GM12873 (cell line): ENCODE measurements at regions not wholly inside any gene's neighbourhood (a gene's known extent, or its start where the extent isn't known, plus 50 kb on each side); places are given as distances from the start of the nearest gene placed in this dataset.

Experiments used
- TF ChIP-seq, protein P1 (sequence below): IDR thresholded peaks from 2 replicates; pipeline ENCODE4 v1.5.1; 2012; ENCODE audit warnings: low read depth, mild to moderate bottlenecking, moderate library complexity, low read length, control low read depth; ENCODE audit not compliant: insufficient read depth; ENCODE audit errors: missing control alignments

GRCh38 chr9:80467632-80468031, 895.9 kb downstream of the TLE4 start:
- TF ChIP-seq, protein P1, sequence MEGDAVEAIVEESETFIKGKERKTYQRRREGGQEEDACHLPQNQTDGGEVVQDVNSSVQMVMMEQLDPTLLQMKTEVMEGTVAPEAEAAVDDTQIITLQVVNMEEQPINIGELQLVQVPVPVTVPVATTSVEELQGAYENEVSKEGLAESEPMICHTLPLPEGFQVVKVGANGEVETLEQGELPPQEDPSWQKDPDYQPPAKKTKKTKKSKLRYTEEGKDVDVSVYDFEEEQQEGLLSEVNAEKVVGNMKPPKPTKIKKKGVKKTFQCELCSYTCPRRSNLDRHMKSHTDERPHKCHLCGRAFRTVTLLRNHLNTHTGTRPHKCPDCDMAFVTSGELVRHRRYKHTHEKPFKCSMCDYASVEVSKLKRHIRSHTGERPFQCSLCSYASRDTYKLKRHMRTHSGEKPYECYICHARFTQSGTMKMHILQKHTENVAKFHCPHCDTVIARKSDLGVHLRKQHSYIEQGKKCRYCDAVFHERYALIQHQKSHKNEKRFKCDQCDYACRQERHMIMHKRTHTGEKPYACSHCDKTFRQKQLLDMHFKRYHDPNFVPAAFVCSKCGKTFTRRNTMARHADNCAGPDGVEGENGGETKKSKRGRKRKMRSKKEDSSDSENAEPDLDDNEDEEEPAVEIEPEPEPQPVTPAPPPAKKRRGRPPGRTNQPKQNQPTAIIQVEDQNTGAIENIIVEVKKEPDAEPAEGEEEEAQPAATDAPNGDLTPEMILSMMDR, result no peak

DNA sequence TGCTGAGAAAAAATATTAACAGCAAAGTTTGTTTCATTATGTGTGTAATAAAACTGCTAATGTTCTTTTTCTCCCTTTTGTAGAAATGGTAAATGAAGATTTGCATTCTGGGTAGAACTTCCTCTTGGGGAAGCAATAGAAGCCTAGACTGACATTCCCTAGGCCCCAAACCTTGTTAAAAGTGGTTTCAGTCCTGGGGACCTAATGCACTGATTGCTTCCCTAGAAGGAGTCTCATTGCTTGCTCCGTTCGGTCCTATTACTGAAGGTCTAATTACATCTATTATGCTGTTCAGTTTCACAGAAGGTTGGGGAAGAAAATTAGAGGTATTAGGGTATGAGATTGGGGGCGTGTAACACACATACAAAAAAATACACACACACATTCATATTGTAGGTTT, 893.8 kb downstream of the TLE4 start:
- TF ChIP-seq, protein P1, result no peak

GRCh38 chr9:80449513-80449912, 877.7 kb downstream of the TLE4 start:
- TF ChIP-seq, protein P1, result no peak

DNA sequence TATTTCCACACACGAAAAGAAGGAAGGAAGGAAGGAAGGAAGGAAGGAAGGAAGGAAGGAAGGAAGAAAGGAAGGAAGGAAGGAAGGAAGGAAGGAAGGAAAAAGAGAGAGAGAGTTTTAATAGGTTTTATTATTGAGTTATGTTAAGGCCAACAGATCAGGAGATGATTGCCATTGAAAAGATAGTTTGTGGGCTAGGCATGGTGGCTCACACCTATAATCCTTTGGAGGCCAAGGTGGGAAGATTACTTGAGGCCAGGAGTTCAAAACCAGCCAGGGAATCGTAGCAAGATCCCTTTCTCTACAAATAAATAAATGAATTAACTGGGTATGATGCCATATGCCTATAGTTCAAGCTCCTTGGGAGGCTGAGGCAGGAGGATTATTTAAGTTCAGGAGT, 877.2 kb downstream of the TLE4 start:
- TF ChIP-seq, protein P1, result no peak

DNA sequence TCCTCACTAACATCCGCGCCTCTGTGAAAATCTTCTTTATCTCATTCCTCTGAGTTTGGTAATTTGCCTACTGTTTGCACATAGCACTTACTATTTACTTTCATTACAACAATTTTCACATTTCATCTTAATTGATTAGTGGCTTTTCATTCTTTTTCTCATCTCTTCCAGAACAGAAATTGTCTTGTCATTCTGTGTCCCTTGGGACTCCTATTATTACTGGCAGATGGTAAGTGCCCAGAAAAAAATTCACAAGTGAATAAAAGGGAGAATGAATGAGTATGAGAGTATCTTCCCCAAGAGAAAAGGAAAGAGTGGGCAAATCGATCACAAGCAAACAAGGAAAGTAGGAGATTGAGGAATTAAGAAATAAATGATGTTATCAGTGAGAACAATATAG, 876.1 kb downstream of the TLE4 start:
- TF ChIP-seq, protein P1, result no peak

DNA sequence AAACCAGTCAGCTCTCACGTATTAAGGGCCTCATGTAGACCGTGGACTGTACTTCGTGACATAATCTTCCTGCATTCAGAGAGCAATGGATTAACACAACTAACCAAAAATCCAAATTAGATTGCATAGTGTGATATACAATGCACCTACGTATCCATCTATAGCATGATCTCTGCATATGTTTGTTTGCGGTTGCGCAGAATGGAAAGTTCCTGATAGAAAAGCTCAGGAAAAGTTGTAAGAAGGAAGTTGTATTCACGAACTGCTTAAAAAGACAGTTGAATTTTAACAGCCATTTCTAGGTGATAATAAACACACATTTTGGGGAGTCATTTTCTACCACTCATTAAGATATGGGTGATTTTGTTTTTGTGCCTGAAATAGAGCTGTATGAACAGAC, 869.0 kb downstream of the TLE4 start:
- TF ChIP-seq, protein P1, result no peak

- TF ChIP-seq, protein P1, result no peak
Observed at GRCh38 chr9:80437825-80438224, 866.1 kb downstream of the TLE4 start.

- TF ChIP-seq, protein P1, result no peak
Observed at GRCh38 chr9:80437091-80437640, 865.4 kb downstream of the TLE4 start.
